Caco-2 (cell line): ENCODE measurements at regions not wholly inside any gene's neighbourhood (a gene's known extent, or its start where the extent isn't known, plus 50 kb on each side); places are given as distances from the start of the nearest gene placed in this dataset.

Experiments used
- BruUV-seq: library from RNA; stranded (reverse); fragments of 400-500 nt; replicated peaks from 2 replicates; lab custom pipeline; 2021; lab: Mats Ljungman, UMichigan
- CTCF ChIA-PET: fragments of 300-600 bp; sonication (Branson Sonifier 250); formaldehyde crosslinking; loops from one replicate; lab custom pipeline; 2022; ENCODE audit warnings: antibody characterized with exemption; lab: Charles Lee
- POLR2A ChIA-PET: fragments of 300-600 bp; sonication (Branson Sonifier 250); formaldehyde crosslinking; loops from one replicate; lab custom pipeline; 2022; ENCODE audit warnings: antibody characterized with exemption; lab: Charles Lee
- DNase-seq, 2 experiments: peaks; one replicate each; pipeline versions ENCODE4 v3.0.0 to v3.0.0-alpha.2; 2020 to 2022
- H3K27me3 ChIP-seq: replicated peaks from 2 replicates; pipeline ENCODE4 v1.6.0; 2011; ENCODE audit warnings: low read length; ENCODE audit not compliant: control insufficient read depth, insufficient read depth
- H3K36me3 ChIP-seq: 2 replicates; pipeline ENCODE4 v1.5.1; 2011; ENCODE audit warnings: low read length; ENCODE audit not compliant: control insufficient read depth, insufficient read depth
- H3K4me1 ChIP-seq: fragments of 250-450 bp; sonication (Bioruptor Pico); 2 replicates; pipeline ENCODE4 v1.5.1; 2020; ENCODE audit warnings: mild to moderate bottlenecking
- H3K4me3 ChIP-seq: 2 replicates; pipeline ENCODE4 v1.5.1; 2011; ENCODE audit warnings: low read depth, mild to moderate bottlenecking, control low read depth, low read length
- H3K9me3 ChIP-seq: fragments of 250-450 bp; sonication (Bioruptor Pico); 2 replicates; pipeline ENCODE4 v1.5.1; 2020; ENCODE audit warnings: mild to moderate bottlenecking, moderate library complexity
- H3K27ac Mint-ChIP-seq: one replicate; pipeline ENCODE4 v1.8.0; 2022; ENCODE audit warnings: mixed read lengths; ENCODE audit not compliant: unreplicated experiment
- H3K27me3 Mint-ChIP-seq: one replicate; pipeline ENCODE4 v1.8.0; 2022; ENCODE audit warnings: mixed read lengths; ENCODE audit not compliant: insufficient read depth, unreplicated experiment
- H3K36me3 Mint-ChIP-seq: one replicate; pipeline ENCODE4 v1.8.0; 2022; ENCODE audit warnings: mild to moderate bottlenecking, mixed read lengths; ENCODE audit not compliant: insufficient read depth, unreplicated experiment
- H3K4me1 Mint-ChIP-seq: one replicate; pipeline ENCODE4 v1.8.0; 2022; ENCODE audit warnings: low read depth, mixed read lengths; ENCODE audit not compliant: unreplicated experiment
- H3K4me3 Mint-ChIP-seq: one replicate; pipeline ENCODE4 v1.8.0; 2022; ENCODE audit warnings: mild to moderate bottlenecking, moderate library complexity, mixed read lengths; ENCODE audit not compliant: unreplicated experiment
- H3K9me3 Mint-ChIP-seq: one replicate; pipeline ENCODE4 v1.8.0; 2022; ENCODE audit warnings: mixed read lengths; ENCODE audit not compliant: unreplicated experiment
- intact Hi-C: fragments of 100-400 bp; cut with micrococcal nuclease; formaldehyde crosslinking; loops from one replicate; pipeline ENCODE4 v1.10.0; 2022; ENCODE audit not compliant: unreplicated experiment
- TF ChIP-seq, protein P1 (sequence below), 2 experiments: fragments of 200-600 bp in 1 of 2; IDR thresholded peaks; 1 replicate in 1 of 2; 2 replicates in 1 of 2; pipeline versions ENCODE4 v1.5.1 to v1.8.0; 2011 to 2022; ENCODE audit warnings: antibody characterized with exemption in 1 of 2, control low read depth in 1 of 2, inconsistent platforms in 1 of 2, low read depth in 1 of 2, low read length in 1 of 2, mild to moderate bottlenecking in 1 of 2, moderate library complexity in 1 of 2; ENCODE audit not compliant: insufficient read depth in 1 of 2, severe bottlenecking in 1 of 2, unreplicated experiment in 1 of 2

DNA sequence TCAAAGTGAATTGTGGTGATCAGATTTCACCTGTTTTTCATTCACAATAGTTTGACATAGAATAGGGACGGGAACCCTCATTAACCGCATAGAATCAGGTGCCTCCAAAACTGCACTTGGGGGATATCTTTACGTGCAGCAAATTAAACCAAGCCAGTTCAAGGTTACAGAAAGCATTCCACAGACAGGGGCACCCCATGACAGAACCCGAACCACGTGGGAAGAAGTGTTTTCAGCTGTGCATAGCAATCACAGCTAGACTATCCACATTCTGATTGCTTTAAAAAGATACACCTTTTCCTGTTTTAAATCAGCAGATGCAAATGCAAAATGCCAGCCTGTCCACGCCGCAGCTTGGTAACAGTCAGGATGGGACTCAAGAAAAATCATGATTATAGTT lies 205.8 kb downstream of the ANAPC1 start:
- Histone ChIP-seq H3K4me3 (no peak overlapping the region), H3K4me1 (no peaks in the 10 kb centered on the region), H3K36me3 (no peaks in the 10 kb centered on the region), H3K27me3 (no peaks in the 10 kb centered on the region), H3K9me3 (no peaks in the 10 kb centered on the region)
- no TSS peak for BruUV-seq
- no peaks in the 10 kb centered on the region for H3K36me3 Mint-ChIP-seq
- no peaks in the 10 kb centered on the region for H3K9me3 Mint-ChIP-seq
- H3K4me3 Mint-ChIP-seq, result no peak overlapping the region
- H3K4me1 Mint-ChIP-seq, result no peaks in the 10 kb centered on the region
- TF ChIP-seq, protein P1, sequence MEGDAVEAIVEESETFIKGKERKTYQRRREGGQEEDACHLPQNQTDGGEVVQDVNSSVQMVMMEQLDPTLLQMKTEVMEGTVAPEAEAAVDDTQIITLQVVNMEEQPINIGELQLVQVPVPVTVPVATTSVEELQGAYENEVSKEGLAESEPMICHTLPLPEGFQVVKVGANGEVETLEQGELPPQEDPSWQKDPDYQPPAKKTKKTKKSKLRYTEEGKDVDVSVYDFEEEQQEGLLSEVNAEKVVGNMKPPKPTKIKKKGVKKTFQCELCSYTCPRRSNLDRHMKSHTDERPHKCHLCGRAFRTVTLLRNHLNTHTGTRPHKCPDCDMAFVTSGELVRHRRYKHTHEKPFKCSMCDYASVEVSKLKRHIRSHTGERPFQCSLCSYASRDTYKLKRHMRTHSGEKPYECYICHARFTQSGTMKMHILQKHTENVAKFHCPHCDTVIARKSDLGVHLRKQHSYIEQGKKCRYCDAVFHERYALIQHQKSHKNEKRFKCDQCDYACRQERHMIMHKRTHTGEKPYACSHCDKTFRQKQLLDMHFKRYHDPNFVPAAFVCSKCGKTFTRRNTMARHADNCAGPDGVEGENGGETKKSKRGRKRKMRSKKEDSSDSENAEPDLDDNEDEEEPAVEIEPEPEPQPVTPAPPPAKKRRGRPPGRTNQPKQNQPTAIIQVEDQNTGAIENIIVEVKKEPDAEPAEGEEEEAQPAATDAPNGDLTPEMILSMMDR (IDR thresholded peaks at IDR 0.05; ENCODE audit: insufficient read depth in 1 of 2, low read depth in 1 of 2, low read length in 1 of 2, severe bottlenecking in 1 of 2, unreplicated experiment in 1 of 2), result no peak
- no peak for DNase-seq
- H3K27me3 Mint-ChIP-seq, result no peaks in the 10 kb centered on the region
- no peak overlapping the region for H3K27ac Mint-ChIP-seq
- POLR2A ChIA-PET, result no interaction called here
- CTCF ChIA-PET, result no interaction called here
- intact Hi-C loops, result no loop called here

DNA sequence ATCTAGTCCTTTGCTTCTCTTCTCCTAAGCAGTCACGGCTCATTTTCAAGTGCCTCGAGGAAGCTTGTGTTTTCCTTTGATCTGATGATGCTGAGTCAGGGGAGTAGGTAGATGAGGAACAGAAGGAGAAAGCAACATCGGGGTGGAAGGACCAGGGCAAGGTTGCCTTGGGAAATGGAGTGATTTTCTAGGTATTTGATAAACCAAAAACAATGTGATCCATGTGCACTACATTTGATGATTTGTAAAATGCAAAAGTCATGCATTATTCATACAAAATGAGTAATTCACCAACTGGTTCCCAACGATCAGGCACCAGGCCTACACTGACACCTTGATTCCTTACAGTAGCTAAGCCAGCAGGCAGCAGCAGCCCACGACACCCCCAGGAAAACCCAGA lies 205.3 kb downstream of the ANAPC1 start:
- BruUV-seq, result no TSS peak
- Histone ChIP-seq H3K27me3 (no peaks in the 10 kb centered on the region), H3K9me3 (no peaks in the 10 kb centered on the region), H3K4me1 (no peaks in the 10 kb centered on the region), H3K36me3 (no peaks in the 10 kb centered on the region), H3K4me3 (no peak overlapping the region)
- Mint-ChIP-seq H3K27ac (no peak overlapping the region), H3K27me3 (no peaks in the 10 kb centered on the region), H3K36me3 (no peaks in the 10 kb centered on the region), H3K9me3 (no peaks in the 10 kb centered on the region), H3K4me3 (no peak overlapping the region), H3K4me1 (no peaks in the 10 kb centered on the region)
- TF ChIP-seq, protein P1 (IDR thresholded peaks at IDR 0.05; ENCODE audit: insufficient read depth in 1 of 2, low read depth in 1 of 2, low read length in 1 of 2, severe bottlenecking in 1 of 2, unreplicated experiment in 1 of 2), result no peak
- intact Hi-C loops, result no loop called here
- POLR2A ChIA-PET, result no interaction called here
- CTCF ChIA-PET, result no interaction called here
- no peak for DNase-seq

DNA sequence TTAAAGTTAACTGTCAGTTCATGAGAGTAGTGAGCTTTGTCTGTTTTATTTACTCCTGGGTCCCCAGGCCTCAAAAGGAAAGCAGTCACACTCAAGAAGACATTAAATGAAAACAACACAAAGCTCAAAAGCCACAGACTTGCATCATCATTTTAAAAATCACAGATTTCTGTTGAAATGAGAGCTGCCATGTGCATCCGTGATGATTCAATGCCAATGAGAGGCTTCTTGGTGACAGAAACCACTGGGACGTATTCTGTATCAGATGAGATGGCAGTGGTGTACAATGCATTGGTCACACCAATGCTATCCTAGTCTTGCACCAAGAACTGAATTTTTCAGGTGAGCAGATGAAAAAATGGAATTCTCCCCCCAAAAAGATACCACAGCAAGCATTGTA lies 204.8 kb downstream of the ANAPC1 start:
- intact Hi-C loops, result no loop called here
- no peak overlapping the region for H3K4me3 Mint-ChIP-seq
- H3K4me1 Mint-ChIP-seq, result no peaks in the 10 kb centered on the region
- Histone ChIP-seq H3K27me3 (no peaks in the 10 kb centered on the region), H3K9me3 (no peaks in the 10 kb centered on the region), H3K36me3 (no peaks in the 10 kb centered on the region), H3K4me3 (no peak overlapping the region), H3K4me1 (no peaks in the 10 kb centered on the region)
- H3K9me3 Mint-ChIP-seq, result no peaks in the 10 kb centered on the region
- ChIA-PET POLR2A (no interaction called here), CTCF (no interaction called here)
- BruUV-seq, result no TSS peak
- no peak overlapping the region for H3K27ac Mint-ChIP-seq
- no peaks in the 10 kb centered on the region for H3K27me3 Mint-ChIP-seq
- no peaks in the 10 kb centered on the region for H3K36me3 Mint-ChIP-seq
- DNase-seq, result no peak
- TF ChIP-seq, protein P1 (IDR thresholded peaks at IDR 0.05; ENCODE audit: insufficient read depth in 1 of 2, low read depth in 1 of 2, low read length in 1 of 2, severe bottlenecking in 1 of 2, unreplicated experiment in 1 of 2), result no peak
